ENCODE measurements at regions not wholly inside any gene's neighbourhood (a gene's known extent, or its start where the extent isn't known, plus 50 kb on each side); places are given as distances from the start of the nearest gene placed in this dataset.
"Not testable (repeated sequence)": the region's sequence is repeated elsewhere in the genome, so short reads cannot be mapped to it uniquely, and the experiment has no call there.

DNA sequence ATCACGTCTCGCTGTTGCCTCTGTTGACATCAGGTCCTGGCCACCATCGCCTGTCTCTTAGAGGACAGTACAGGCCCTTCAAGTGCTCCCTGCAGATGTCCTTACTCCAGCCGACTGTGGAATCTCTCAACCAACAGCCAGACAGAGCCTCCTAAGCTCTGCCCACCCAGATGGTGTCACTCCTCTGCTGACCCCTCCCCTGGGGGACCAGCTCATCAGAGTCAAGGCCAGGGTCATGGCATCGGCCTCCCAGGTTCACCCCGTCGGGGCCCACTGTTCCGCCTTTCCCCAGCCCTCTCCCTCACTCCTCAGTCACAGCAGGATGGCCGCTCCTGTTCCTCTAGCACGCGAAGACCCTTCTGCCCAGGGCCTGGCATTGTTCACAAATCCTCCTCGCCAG is 157.3 kb upstream of the TMEM132C start:
- DNase-seq, result no peak

DNA sequence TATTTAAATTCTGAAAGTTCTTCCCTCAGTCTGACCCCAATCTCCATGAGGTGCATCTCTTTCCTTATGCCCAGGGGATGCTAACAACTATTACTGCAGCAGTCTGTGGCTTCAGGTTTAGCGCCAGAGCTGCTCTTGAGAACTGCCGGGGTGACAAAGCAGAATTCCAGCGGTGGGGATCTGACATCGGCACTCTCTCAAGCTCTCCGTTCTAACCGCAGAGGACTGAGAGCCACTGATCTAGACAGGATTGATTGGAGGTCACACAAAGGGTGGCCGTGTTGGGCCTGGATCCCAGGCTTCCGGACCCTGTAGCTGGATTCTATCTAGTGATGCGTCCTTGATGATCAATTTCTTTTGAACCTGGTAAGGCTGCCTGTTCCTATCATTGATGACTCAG is 155.6 kb upstream of the TMEM132C start:
- DNase-seq, result no peak

DNA sequence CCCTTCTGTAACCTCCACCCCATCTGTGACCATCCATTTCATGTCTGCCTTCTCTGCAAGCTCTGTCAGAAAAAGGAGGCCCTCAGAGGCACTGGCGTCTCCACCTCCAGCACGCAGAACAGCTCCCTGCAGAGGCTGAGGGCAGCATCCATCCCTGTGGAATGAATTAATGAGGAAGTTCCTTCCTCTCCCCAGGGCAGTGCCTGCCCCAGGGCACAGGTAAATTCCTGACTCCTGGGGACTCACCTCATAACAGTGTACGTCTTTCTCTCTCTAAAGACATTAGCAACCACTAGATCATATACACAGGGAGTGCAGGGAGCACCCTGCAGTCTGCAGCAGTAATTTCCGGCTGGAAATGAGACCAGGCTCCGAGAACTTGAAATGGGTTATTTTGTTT is 155.0 kb upstream of the TMEM132C start:
- no peak for DNase-seq

DNA sequence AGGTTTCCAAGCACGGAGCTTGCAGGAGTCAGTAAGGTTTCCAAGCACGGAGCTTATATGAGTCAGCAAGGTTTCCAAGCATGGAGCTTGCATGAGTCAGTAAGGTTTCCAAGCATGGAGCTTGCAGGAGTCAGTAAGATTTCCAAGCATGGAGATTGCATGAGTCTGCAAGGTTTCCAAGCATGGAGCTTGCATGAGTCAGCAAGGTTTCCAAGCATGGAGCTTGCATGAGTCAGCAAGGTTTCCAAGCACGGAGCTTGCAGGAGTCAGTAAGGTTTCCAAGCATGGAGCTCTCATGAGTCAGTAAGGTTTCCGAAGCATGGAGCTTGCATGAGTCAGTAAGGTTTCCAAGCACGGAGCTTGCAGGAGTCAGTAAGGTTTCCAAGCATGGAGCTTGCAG is 153.7 kb upstream of the TMEM132C start:
- not testable (repeated sequence) for DNase-seq

DNA sequence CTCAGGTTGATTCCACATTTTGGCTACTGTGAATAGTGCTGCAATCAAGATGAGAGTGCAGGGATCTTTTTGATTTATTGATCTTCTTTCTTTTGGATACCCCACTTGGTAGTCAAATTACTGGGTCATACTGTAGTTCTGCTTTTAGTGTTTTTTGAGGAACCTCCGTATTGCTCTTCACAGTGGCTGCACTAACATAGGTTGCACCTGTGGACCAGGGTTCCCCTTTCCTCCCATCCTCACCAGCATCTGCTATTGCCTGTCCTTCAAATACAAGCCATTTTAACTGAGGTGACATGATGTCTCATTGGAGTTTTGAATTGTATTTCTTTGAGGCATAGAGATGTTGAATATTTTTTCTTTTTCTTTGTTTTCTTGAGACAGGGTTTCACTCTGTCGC is 152.5 kb upstream of the TMEM132C start:
- no peak for DNase-seq

DNA sequence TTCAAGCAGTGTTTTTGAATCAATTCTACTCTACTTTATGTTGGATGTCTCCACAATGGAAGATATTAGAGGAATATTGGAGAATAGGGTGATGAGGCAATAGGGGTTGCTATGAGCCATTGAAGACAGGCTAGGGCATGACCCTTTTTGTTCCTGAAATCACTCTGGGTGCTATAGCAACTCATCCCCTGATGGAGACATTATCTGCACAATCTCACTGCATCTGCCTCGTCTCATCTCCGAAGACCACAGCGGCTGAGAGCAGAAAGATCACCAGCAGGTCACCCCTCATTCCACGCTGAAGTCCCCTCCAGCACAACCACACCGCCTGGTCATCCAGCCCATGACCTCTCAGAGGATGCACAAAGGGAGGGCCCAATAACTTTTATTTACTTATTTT is 150.4 kb upstream of the TMEM132C start:
- no peak for DNase-seq

DNA sequence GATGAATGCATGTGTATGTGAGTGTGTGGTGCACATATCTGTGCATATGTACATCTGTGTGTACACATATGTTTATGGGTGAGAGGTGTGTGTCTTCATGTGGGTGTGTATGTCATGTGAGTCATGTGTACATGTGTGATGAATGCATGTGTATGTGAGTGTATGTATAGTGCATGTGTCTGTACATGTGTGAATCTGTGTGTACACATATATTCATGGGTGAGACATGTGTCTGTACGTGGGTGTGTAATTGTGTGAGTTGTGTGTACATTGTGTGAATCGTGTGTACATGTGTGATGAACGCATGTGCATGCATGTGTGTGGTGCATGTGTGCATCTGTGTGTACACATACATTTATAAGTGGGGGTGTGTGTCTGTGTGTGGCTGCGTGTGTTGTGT is 146.9 kb upstream of the TMEM132C start:
- DNase-seq, result no peak

DNA sequence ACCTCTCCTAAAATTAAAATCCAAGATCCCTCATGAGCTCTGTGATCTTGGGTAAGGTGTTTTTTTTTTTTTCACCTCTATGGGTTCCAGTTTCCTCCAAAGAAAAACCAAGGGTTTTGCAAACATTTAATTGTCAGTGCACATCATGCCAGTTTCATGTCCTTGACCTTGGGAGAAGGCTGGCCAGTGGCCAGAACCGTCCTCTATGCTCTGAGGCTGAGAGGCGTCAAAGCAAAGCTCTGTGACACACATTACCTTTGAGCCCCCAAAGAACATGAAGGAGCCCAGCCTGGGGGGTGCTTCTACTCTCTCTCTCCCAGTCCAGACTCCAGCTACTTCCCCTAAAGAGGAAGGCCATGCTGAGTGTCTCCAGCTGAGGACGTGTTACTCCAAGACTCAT is 145.5 kb upstream of the TMEM132C start:
- no peak for DNase-seq

DNA sequence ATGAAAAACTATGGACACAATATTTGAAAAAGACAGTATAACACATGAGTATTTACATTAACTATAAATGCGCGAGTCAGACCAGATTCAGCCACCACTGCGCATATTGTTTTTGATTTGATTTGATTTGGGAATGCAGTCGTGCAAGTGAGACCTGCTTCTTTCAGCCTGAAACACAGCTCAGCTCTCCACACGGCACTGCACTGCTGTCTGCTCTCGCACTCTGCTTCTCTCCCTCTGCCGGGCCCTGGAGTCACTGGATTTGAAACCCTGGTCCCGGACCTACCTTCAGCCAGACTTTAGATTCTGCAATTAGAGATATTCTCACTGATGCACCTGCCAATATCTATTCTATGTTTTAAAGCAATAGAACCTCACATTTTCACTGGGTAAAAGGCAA is 143.9 kb upstream of the TMEM132C start:
- no peak for DNase-seq

DNA sequence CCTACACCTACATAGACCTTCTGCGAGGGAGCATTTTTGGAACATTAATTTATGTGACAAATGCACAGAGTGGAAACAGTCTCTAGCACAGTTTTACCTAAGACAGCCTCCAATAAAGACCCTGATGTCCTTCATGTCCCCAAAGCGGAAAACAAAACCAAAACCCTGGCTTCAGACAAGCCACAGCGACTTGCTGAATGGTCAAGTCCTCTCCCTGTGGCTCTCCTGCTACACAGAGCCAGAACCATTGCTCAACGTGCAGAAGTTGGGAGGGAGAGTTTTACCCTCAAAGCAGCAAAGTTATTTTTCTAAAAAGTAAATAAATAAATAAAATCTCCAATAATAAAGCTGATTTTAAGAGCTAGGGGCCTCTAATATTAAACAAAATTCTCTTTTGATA is 135.0 kb upstream of the TMEM132C start:
- no peak for DNase-seq

DNA sequence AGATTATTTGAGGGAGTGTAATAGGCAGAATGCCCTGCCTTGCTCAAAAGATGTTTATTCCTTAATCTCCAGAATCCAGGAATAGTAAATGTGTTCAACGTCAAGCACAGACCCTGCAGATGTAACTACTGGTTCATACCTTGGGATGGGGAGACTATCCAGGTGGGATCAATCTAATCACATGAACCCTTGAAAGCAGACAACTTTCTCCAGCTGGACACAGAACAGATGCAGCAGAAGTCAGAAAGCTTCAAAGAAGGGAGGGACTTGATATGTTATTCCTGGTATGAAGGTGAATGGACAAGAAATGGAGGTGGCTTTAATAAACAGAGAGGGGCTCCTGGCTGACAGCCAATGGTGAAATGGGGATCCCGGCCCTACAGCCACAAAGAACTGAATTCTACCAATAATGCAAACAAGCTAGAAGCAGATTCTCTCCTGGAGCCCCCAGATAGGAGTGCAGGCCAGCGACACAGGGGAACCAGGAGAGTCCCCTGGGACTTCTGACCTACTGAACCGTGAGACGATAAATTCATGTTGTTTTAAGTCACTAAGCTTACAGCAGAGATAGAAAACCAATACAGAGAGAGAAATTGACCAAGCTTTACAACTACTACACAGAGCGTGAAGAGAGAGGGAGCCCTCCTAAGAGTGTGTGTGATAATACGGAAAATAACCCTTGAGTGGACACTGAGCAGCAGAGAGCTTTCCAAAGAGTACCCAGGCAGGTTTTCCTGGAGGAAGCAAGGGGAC is 133.5 kb upstream of the TMEM132C start:
- no peak for DNase-seq

DNA sequence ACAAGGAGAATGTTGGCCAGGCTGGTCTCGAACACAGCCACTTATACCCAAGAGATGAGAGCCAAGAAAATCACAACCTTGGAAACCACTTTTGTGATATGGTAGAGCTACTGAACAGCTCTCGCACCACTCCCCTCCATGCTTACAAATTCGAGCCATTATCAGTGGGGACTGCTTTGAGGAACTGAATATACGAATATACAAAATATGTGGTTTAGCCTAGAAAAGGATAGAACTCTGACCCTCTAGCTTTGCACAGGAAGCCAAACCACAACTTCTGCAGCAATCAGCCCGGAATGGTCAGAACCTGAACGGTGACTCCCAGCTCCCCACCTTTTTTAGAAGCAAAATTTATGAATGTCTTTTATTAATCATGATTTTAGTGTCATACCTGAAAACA is 129.8 kb upstream of the TMEM132C start:
- DNase-seq, result no peak

DNA sequence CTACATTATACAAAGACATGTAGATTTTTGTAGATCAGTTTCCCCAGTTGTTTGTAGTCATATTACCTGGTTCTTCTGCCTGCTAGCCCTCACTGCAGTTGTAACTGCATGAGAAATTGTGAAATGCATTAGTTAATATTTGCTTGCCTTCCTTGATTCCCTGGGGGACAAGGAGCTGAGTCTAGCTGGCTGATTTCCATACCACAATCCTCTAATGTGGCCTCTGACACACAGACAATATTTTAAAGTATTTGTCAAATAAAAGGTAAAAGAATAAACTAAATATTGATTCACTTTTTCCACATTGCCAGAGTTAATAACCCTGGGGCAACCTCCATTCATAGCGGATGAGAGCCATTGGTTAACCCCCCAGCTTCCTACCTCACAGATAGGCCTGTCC is 128.8 kb upstream of the TMEM132C start:
- DNase-seq, result no peak

DNA sequence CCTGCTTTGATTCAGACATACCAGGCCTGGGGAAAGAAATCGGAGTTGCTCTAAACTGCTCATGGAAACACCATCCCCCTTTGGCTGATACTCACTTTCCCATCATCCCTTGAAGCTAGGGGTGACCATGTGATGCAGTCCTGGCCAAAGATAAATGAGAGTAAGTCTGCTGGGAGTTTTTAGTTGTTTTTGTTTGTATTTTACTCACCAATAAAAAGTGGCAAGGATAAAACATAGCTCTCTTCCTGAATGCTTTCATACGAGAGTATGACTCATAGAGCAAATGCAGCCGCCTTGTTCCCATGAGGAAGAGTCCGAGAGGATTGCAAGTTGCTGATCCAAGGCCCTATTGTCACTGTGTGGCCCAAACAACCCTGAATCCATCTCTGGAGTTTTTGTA is 126.4 kb upstream of the TMEM132C start:
- DNase-seq, result no peak

DNA sequence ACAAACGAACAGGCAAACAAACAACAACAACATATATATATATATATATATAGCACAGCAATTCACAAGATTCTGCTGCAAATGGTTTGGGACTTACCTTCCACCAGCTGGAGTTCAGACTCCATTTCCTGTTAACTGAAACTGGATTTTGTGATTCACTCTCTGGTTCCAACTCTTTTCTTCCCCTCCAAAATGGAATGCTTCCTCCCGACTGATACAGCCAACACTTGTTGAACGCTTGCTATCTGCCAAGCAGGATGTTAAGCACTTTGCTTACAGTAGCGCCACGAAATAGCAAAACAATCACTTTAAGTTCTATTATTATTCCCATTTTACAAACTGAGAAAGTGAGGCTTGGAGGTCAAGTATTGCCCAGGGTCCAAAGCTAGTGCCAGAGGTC is 116.0 kb upstream of the TMEM132C start:
- no peak for DNase-seq

DNA sequence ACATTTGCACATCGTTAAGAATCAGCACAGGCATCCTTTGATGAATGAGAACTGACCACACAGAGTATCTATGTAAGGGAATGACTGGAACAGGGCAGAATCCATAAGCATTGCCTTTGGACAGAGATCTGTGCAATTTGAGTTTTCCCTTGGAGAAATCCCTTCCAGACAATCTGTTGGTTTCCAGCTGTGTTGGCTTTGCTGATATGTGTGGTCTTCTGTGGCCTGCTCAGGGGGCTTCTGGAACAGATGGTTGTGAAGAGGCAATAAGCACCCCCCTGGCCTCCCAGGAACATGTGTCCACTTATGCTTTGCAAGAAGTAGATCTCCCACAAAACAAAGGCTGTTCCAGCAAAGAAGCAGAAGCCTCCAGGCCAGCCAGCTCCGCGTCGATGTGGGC is 111.4 kb upstream of the TMEM132C start:
- no peak for DNase-seq

DNA sequence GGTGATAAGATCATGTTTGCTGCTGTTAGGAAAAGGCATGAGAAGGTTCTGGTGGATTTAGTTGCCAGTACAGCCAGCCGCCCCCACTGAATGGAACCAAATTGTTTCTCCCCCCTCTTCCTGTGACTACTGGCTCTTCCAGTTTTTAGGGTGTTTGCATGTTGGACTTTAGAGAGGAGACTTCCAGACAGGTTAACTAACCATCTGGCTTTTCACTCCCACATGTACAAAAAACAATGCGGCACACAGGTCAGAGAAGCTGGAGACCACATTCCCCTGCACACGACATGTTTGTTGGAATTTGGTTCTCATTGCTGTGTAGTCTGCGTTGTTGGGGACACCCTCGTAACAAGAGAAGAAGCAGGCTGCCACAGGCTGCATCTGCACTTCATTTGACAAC is 103.9 kb upstream of the TMEM132C start:
- no peak for DNase-seq

DNA sequence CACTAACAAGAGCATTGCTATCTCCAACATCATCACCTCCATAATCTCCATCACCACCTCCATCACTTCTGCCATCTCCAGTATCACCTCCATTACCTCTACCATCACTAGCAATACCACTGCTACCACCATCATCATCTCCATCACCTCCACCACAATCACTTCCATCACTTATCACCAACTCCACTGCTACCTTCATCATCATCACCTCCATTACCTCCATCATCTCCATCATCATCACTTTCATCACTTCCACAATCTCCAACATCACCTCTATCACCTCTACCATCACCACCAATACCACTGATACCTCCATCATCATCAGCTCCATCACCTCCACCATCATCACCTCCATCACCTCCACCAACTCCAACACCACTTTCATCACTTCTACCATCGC is 102.4 kb upstream of the TMEM132C start:
- no peak for DNase-seq

DNA sequence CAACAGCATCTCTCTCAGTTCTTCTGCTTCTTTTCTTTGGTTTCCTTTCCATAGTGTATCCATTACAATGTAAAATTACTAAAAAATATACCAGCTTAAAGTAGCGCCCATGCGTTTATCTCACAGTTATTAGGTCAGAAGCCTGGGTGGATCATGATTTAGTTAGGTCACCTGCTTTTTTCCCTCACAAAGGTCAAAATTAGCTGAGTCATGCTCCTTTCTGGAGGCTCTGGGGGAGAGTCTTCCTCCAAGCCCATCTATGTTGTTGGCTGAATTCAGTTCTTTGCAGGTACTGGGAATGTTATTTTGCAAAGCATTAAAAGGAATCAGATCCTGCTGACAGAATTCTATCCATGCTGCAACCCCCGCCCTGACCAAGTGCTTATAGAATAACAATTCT is 101.6 kb upstream of the TMEM132C start:
- no peak for DNase-seq

DNA sequence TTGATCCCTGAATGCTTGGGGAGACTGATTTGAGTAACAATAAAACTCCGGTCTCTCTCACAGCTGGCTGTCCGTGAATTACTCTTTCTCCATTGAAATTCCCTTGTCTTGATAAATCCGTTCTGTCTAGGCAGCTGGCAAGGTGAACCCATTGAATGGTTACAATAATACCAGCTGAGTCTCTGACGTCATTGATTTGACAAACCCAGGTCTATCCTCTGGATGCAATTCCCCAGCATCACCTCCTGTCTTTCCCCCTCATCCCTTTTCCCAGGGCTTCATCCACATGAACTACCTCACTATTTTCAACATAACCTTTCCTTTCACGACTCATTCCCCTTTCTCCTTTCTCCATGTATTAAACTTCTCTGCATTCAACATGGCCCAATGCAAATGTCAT is 98.7 kb upstream of the TMEM132C start:
- no peak for DNase-seq

DNA sequence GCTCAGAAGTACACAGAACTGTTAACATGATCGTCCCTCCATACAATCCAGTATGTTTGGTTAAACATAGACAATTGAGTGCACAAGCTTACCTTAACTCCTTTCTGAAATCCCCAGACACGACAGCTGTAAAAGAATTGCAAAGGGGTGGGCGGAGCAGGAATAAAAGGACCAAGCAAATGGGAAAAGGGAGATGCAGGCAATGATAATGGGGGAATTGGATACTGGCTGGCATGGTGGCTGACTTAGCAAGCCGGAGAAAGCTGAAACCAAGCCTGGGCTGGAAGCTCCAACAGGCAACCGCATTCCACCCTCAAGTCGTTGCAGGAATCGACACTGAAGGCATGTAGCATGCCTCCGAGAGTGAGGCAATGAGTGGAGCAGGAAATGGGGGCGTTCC is 96.8 kb upstream of the TMEM132C start:
- no peak for DNase-seq

DNA sequence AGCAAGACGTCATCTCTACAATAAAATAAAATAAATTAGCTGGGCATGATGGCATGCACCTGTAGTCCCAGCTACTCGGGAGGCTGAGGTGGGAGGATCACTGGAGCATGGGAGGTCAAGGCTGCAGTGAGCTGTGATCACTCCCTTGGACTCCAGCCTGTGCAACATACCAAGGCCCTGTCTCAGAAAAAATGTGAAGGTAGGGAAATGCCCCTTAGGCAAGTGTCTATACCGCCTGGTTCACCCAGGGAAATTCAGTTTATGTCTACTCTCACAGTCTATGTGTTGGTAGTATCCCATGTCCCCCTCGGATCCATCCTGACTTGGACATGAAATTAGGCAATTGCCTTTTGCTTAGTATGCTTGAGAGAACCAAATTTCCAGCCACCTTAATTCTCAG is 88.4 kb upstream of the TMEM132C start:
- no peak for DNase-seq

DNA sequence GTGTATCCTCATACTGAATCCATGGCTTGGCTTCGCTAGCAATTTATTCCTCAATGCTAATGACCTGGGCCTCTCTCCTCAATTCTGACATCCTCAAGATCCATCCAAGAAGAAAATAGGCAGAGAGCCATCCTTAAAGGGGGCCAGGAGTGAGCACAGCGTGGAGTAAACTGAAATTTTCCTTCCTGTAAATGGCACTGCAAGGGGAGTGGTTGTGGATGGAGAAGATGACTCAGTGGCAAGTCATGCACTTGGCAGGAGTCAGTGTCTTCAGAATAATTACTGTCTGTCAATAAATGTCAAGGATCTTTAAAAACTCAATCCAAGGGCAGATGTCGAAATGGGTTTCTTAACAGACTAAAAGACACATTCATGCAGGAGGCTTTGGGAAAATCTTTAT is 88.0 kb upstream of the TMEM132C start:
- DNase-seq, result no peak

DNA sequence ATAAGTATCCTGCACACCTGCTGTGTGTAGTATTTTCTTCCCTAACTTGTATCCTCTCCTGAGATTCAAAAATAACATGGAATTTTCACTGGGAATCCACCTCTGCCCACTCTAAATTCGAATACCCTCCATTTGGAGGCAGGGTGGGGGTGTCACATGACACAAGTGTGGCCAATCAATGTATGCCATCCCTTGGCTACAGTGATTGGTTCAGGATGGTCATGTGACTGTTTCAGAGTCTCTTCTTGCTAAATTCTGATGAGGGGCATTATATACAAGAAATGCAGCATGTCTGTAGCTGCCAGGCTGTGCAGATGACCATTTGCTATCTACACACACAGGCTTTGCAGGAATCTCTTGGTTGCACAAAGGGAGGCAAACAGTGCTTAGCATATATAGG is 86.8 kb upstream of the TMEM132C start:
- DNase-seq, result no peak

DNA sequence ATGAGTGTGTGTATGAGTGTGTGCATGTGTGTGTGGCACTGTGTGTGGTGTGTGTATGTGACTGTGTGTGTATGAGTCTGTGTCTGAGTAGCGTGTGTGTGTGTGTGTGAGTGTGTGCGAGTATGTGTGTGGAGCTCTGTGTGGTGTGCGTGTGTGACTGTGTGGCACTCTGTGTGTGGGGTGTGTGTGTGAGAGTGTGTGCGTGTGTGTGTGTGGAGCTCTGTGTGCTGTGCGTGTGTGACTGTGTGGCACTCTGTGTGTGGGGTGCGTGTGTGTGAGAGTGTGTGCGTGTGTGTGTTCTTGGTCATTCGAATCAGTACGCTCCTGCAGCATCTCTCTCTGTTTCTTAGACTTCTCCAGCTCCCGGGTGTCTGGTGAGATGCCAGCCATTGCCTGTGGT is 76.9 kb upstream of the TMEM132C start:
- DNase-seq, result no peak

DNA sequence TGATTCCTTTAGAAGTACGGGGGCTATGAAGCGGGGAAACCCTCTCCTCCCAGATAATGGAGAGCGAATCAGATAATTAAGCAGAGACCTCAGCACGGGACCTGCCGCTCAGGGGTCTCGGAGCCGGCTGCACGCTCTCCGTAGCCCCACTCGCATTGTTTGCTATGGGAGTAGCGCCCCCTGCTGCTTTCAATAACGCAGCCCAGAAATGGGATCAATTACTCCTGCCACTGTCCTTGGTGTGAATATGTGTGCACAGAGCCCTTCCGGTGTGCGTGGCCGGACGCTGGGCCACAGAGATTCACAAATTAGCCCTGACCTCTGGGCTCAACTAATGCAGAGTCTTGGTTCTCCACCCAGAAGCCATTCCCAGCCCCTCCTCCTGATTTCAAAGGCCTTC is 76.4 kb upstream of the TMEM132C start:
- DNase-seq, result no peak

Measured in NCI-H1417 treated with DMSO at 0.1 percent for 48 hours (cell line).